ENCODE measurements at regions not wholly inside any gene's neighbourhood (a gene's known extent, or its start where the extent isn't known, plus 50 kb on each side); places are given as distances from the start of the nearest gene placed in this dataset.

DNA sequence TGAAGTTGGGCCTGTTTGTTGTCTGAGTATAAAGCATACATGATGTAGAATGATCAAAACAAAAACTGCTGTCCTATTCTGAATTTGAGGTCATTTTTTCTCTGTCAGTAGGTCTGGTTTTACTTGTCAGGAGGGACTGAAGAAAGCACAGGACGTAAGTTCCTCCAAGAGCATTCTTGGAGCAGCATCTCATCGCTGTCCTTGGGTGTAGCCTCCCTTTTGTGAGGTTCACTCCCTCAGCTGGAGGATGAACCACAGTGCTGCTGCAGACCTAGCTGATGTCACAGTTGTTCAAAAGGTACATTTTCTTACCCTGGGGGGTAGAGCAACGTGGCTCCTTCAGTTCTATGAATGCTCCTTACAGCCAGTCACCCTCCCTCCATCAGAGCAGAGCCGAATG is 490.0 kb upstream of the TBL1XR1 start:
- TF ChIP-seq, protein P1, sequence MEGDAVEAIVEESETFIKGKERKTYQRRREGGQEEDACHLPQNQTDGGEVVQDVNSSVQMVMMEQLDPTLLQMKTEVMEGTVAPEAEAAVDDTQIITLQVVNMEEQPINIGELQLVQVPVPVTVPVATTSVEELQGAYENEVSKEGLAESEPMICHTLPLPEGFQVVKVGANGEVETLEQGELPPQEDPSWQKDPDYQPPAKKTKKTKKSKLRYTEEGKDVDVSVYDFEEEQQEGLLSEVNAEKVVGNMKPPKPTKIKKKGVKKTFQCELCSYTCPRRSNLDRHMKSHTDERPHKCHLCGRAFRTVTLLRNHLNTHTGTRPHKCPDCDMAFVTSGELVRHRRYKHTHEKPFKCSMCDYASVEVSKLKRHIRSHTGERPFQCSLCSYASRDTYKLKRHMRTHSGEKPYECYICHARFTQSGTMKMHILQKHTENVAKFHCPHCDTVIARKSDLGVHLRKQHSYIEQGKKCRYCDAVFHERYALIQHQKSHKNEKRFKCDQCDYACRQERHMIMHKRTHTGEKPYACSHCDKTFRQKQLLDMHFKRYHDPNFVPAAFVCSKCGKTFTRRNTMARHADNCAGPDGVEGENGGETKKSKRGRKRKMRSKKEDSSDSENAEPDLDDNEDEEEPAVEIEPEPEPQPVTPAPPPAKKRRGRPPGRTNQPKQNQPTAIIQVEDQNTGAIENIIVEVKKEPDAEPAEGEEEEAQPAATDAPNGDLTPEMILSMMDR (IDR thresholded peaks at IDR 0.05; ENCODE audit: low read depth, low read length): no peak
- no peak for DNase-seq (ENCODE audit: low read depth, low spot score)
- H3K4me3 ChIP-seq (ENCODE audit: low read depth, low read length): no peak overlapping the region
- in situ Hi-C loops (cut with HindIII; ENCODE audit: low sequenced_read_pairs): no loop called here

DNA sequence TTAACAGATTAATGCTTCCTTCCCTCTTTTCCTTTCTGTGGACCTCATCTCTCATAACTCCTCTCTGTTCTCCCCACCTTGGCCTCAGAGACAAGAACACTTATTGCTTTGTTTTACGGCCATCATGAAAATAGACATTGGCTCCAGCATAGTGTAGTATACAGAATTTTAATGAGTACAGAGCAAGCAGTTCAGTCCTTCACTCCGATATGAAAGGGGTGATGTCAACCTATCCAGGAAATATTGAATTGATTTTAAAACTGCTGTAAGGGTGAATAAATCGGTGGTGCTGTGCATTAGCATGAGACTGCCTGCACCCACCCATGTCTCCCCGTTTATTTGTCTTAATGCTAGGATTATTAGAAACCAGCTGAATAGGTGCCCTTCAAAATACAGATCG is 490.9 kb upstream of the TBL1XR1 start:
- TF ChIP-seq, protein P1 (IDR thresholded peaks at IDR 0.05; ENCODE audit: low read depth, low read length): no peak
- in situ Hi-C loops (cut with HindIII; ENCODE audit: low sequenced_read_pairs): no loop called here
- H3K4me3 ChIP-seq (ENCODE audit: low read depth, low read length): no peak overlapping the region
- no peak for DNase-seq (ENCODE audit: low read depth, low spot score)

DNA sequence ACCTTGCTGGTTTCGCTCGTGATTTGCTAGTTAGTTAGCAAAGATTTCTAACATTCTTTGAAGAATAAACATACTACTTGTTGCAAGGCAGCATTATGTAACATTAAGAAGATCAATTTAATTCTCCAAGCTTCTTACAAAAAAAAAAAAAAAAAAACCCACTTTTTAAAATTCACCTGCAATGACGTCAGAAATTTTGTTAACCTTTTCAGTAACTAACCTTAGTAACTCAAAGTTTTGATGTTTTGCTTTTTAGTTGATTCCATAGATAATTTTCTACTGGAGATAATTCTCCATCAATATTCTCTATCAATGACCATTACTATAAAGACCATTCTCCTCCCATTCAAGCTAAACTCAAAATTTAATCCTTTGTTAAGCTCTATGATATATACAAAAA is 491.8 kb upstream of the TBL1XR1 start:
- in situ Hi-C loops (cut with HindIII; ENCODE audit: low sequenced_read_pairs): no loop called here

DNA sequence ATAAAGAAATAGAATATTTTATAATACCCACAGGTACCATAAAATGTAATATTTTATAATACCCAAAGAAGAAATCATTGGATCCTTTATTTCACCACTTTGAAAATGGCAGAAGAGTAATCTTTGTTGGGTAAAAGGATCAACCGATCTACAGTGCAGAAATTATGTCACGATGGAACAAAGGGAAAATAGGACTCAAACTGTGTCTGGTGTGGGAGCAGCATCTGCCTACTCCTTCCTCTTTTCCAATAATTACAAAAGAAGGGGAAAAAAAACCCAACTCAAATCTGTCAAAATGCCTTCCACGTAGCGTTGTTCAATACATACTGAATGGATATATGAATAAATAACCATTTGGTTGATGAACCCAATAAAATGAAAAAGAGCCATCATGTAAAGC is 492.6 kb upstream of the TBL1XR1 start:
- H3K4me3 ChIP-seq (ENCODE audit: low read depth, low read length): no peak overlapping the region
- in situ Hi-C loops (cut with HindIII; ENCODE audit: low sequenced_read_pairs): no loop called here
- DNase-seq (ENCODE audit: low read depth, low spot score): no peak
- TF ChIP-seq, protein P1 (IDR thresholded peaks at IDR 0.05; ENCODE audit: low read depth, low read length): no peak

More for the DNA sequence above, 491.8 kb upstream of the TBL1XR1 start:
- DNase-seq (ENCODE audit: low read depth, low spot score): no peak
- no peak overlapping the region for H3K4me3 ChIP-seq (ENCODE audit: low read depth, low read length)
- TF ChIP-seq, protein P1 (IDR thresholded peaks at IDR 0.05; ENCODE audit: low read depth, low read length): no peak

DNA sequence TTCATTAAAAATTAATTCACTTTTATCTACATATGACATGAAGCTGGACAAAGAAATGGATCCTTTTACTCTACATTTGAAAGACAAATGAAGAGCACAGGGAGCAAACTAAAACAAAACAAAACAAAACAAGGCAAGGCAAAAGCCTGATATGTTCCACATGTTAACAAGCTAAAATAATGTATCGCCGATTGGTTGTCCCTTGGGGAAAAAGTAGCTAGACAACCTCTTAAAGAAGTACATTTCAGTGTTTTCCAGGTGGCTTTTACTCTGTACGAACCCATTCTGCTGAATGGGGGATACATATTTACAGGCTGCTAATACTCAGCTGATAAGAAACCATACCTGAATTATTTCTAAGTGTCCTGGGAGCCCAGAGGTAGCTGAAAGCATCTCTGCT is 493.0 kb upstream of the TBL1XR1 start:
- TF ChIP-seq, protein P1 (IDR thresholded peaks at IDR 0.05; ENCODE audit: low read depth, low read length): no peak
- no peak overlapping the region for H3K4me3 ChIP-seq (ENCODE audit: low read depth, low read length)
- DNase-seq (ENCODE audit: low read depth, low spot score): no peak
- in situ Hi-C loops (cut with HindIII; ENCODE audit: low sequenced_read_pairs): no loop called here

GRCh38 chr3:177692304-177692975 is 495.2 kb upstream of the TBL1XR1 start:
- no peak overlapping the region for H3K4me3 ChIP-seq (ENCODE audit: low read depth, low read length)
- in situ Hi-C loops (cut with HindIII; ENCODE audit: low sequenced_read_pairs): no loop called here
- no peak for DNase-seq (ENCODE audit: low read depth, low spot score)
- TF ChIP-seq, protein P1 (IDR thresholded peaks at IDR 0.05; ENCODE audit: low read depth, low read length): no peak

All from astrocyte of the spinal cord (primary cell).